Hepatocyte (in vitro differentiated cells): ENCODE measurements at regions not wholly inside any gene's neighbourhood (a gene's known extent, or its start where the extent isn't known, plus 50 kb on each side); places are given as distances from the start of the nearest gene placed in this dataset.

ENCODE experiments used
- DNase-seq: peaks from one replicate; pipeline ENCODE4 v3.0.0-alpha.2; 2016; ENCODE audit warnings: low spot score
- H2AFZ ChIP-seq: fragments of 200-600 bp; sonication (generic); 2 replicates; pipeline ENCODE4 v1.6.0; 2016; ENCODE audit warnings: antibody characterized with exemption, mild to moderate bottlenecking
- H3K27ac ChIP-seq: fragments of 200-600 bp; sonication (generic); 2 replicates; pipeline ENCODE4 v1.5.1; 2016; ENCODE audit warnings: mild to moderate bottlenecking
- H3K27me3 ChIP-seq: fragments of 200-600 bp; sonication (generic); 2 replicates; pipeline ENCODE4 v1.6.1; 2016
- H3K36me3 ChIP-seq: fragments of 200-600 bp; sonication (generic); replicated peaks from 2 replicates; pipeline ENCODE4 v1.5.1; 2016; ENCODE audit warnings: low read depth; ENCODE audit not compliant: insufficient read depth
- H3K4me1 ChIP-seq: fragments of 200-600 bp; sonication (generic); 2 replicates; pipeline ENCODE4 v1.5.1; 2016; ENCODE audit warnings: mild to moderate bottlenecking, moderate library complexity; ENCODE audit not compliant: insufficient read depth
- H3K4me2 ChIP-seq: fragments of 200-600 bp; sonication (generic); 2 replicates; pipeline ENCODE4 v1.6.0; 2016
- H3K4me3 ChIP-seq: fragments of 200-600 bp; sonication (generic); 2 replicates; pipeline ENCODE4 v1.5.1; 2016; ENCODE audit warnings: mild to moderate bottlenecking
- H3K79me2 ChIP-seq: fragments of 200-600 bp; sonication (generic); 2 replicates; pipeline ENCODE4 v1.6.0; 2017; ENCODE audit warnings: mild to moderate bottlenecking
- H3K9me2 ChIP-seq: fragments of 200-600 bp; sonication (generic); replicated peaks from 2 replicates; pipeline ENCODE4 v1.6.0; 2017; ENCODE audit warnings: mild to moderate bottlenecking; ENCODE audit not compliant: insufficient read depth
- H3K9me3 ChIP-seq: fragments of 200-600 bp; sonication (generic); 2 replicates; pipeline ENCODE4 v1.5.1; 2016; ENCODE audit warnings: low read depth, mild to moderate bottlenecking
- H4K20me1 ChIP-seq: fragments of 200-600 bp; sonication (generic); 2 replicates; pipeline ENCODE4 v1.6.0; 2016; ENCODE audit warnings: mild to moderate bottlenecking; ENCODE audit not compliant: insufficient read depth, poor library complexity, severe bottlenecking
- CTCF ChIP-seq: fragments of 200-600 bp; sonication (generic); IDR thresholded peaks from 2 replicates; pipeline ENCODE4 v1.5.1; 2016; ENCODE audit warnings: antibody characterized with exemption, mild to moderate bottlenecking; ENCODE audit not compliant: poor library complexity
- EZH2 ChIP-seq: fragments of 200-600 bp; sonication (generic); IDR thresholded peaks from 2 replicates; pipeline ENCODE4 v1.6.1; 2016; ENCODE audit warnings: antibody characterized with exemption, mild to moderate bottlenecking, borderline replicate concordance
- EZH2phosphoT487 ChIP-seq: fragments of 200-600 bp; sonication (generic); IDR thresholded peaks from one replicate; pipeline ENCODE4 v1.6.1; 2018; ENCODE audit warnings: antibody characterized with exemption, mild to moderate bottlenecking, low read depth, moderate library complexity; ENCODE audit not compliant: unreplicated experiment, severe bottlenecking
- WGBS: methylation state at CpG from one replicate; pipeline ENCODE4 v1.1.6; 2016; ENCODE audit warnings: low lambda C conversion rate; ENCODE audit errors: missing lambda C conversion rate; 5-methylcytosine and 5-hydroxymethylcytosine counted together

- H4K20me1 ChIP-seq: no peaks in the 10 kb centered on the region
- H3K79me2 ChIP-seq: no peaks in the 10 kb centered on the region
- no peak overlapping the region for H3K27ac ChIP-seq
- H2AFZ ChIP-seq: no peak overlapping the region
- no peak overlapping the region for H3K4me2 ChIP-seq
- no peaks in the 10 kb centered on the region for H3K4me1 ChIP-seq
- no peaks in the 10 kb centered on the region for H3K27me3 ChIP-seq
- H3K4me3 ChIP-seq: no peak overlapping the region
- no peaks in the 10 kb centered on the region for H3K9me2 ChIP-seq
- no peaks in the 10 kb centered on the region for H3K9me3 ChIP-seq
- no peak for DNase-seq
- no peaks in the 10 kb centered on the region for H3K36me3 ChIP-seq
- TF ChIP-seq EZH2phosphoT487: no peak
Observed at GRCh38 chr3:17808994-17809393, 66.6 kb upstream of the TBC1D5 start.

- Histone ChIP-seq H3K27ac (no peak overlapping the region), H3K9me3 (no peaks in the 10 kb centered on the region), H4K20me1 (no peaks in the 10 kb centered on the region), H3K4me2 (no peak overlapping the region), H3K4me1 (no peaks in the 10 kb centered on the region), H3K36me3 (no peaks in the 10 kb centered on the region), H2AFZ (no peak overlapping the region), H3K79me2 (no peaks in the 10 kb centered on the region), H3K27me3 (no peaks in the 10 kb centered on the region), H3K4me3 (no peak overlapping the region), H3K9me2 (no peaks in the 10 kb centered on the region)
- no peak for DNase-seq
- 70% methylated on average over 1 of the region's 1 CpG for WGBS
- no peak for TF ChIP-seq CTCF
- TF ChIP-seq EZH2: no peak
- no peak for TF ChIP-seq EZH2phosphoT487
Observed at GRCh38 chr3:17806876-17807275, 64.4 kb upstream of the TBC1D5 start.

- no peak overlapping the region for H3K4me3 ChIP-seq
- no peaks in the 10 kb centered on the region for H4K20me1 ChIP-seq
- no peaks in the 10 kb centered on the region for H3K4me1 ChIP-seq
- TF ChIP-seq CTCF (no peak), EZH2phosphoT487 (no peak), EZH2 (no peak)
- H3K79me2 ChIP-seq: no peaks in the 10 kb centered on the region
- H2AFZ ChIP-seq: no peak overlapping the region
- WGBS: 92% methylated on average over 5 of the region's 5 CpGs
- H3K36me3 ChIP-seq: no peaks in the 10 kb centered on the region
- H3K27ac ChIP-seq: no peak overlapping the region
- H3K27me3 ChIP-seq: no peaks in the 10 kb centered on the region
- no peak for DNase-seq
- no peaks in the 10 kb centered on the region for H3K9me3 ChIP-seq
- H3K9me2 ChIP-seq: no peaks in the 10 kb centered on the region
- H3K4me2 ChIP-seq: no peak overlapping the region
Observed at GRCh38 chr3:17806201-17806600, 63.8 kb upstream of the TBC1D5 start.

- no peaks in the 10 kb centered on the region for H4K20me1 ChIP-seq
Observed at GRCh38 chr3:17805461-17805940, 63.1 kb upstream of the TBC1D5 start.

More at GRCh38 chr3:17805461-17805940, 63.1 kb upstream of the TBC1D5 start:
- Histone ChIP-seq H3K36me3 (no peaks in the 10 kb centered on the region), H3K27ac (no peak overlapping the region), H3K27me3 (no peaks in the 10 kb centered on the region), H3K4me2 (no peak overlapping the region), H2AFZ (no peak overlapping the region), H3K4me1 (no peaks in the 10 kb centered on the region), H3K79me2 (no peaks in the 10 kb centered on the region), H3K9me2 (no peaks in the 10 kb centered on the region), H3K4me3 (no peak overlapping the region), H3K9me3 (no peaks in the 10 kb centered on the region)
- 54% methylated on average over 1 of the region's 1 CpG for WGBS
- DNase-seq: no peak
- TF ChIP-seq EZH2phosphoT487 (no peak), CTCF (no peak), EZH2 (no peak)
